Fibroblast of skin of scalp (primary cell): ENCODE measurements at regions not wholly inside any gene's neighbourhood (a gene's known extent, or its start where the extent isn't known, plus 50 kb on each side); places are given as distances from the start of the nearest gene placed in this dataset.

Experiments used
- DNase-seq: peaks from one replicate; pipeline ENCODE4 v3.0.0-alpha.2; 2013

DNA sequence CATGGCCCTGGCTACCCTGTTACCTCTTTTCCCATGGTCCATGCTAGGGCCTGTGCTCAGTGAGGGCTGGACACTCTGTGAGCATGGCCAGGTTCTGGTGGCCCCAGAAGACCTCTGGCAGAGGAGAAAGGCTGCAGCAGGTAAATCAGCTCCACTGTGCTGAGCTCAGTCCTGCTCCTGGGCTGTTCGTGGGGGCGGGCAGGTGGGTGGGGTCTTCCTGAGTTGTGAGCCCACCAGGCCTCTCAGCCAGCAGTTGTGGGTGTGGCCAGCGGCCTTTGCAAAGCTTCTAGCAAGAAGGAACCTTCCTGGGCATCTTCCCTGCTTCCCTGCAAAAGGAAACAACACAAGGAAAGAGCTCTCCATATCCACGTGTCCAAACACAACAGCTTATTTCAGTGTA is 85.3 kb upstream of the STX18 start:
- DNase-seq = no peak

DNA sequence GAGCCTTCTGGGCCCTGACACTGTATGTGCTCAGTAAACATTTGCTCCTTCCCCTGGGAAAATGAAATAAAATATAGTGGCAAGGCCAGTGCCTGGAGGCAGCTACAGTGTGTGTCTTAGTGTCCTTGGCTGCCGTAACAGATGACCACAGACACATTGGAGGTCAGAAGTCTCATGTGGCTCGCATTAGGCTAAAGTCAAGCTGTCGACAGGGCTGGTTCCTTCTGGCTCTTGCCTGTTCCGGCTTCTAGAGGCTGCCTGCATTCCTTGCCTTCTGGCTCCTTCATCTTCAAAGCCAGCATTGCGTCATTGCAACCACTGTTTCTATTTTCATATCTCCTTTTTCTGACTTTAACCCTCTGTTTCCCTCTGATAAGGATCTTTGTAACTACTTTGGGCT is 83.6 kb upstream of the STX18 start:
- DNase-seq = peak; percentile 43

DNA sequence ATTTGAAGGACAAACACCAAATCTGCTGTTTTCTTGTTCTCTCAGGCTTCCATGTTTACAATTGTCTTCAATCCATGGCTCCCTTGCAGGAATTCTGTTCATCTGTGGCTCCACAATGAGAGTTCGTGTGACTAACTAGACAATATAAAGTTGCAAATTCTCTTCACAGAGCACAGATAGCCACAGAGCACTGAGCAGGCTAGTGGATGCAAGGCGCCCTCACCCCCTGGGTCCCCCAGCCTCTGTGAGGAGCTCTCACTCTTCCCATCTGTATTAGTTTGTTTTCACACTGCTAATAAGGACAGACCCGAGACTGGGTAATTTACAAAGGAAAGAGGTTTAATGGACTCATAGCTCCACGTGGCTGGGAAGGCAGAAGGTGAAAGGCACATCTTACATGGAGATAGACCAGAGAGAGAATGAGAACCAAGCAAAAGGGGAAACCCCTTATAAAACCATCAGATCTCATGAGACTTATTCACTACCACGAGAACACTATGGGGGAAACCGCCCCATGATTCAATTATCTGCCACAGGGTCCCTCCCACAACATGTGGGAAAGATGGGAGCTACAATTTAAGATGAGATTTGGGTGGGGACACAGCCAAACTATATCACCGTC is 82.5 kb upstream of the STX18 start:
- no peak for DNase-seq

DNA sequence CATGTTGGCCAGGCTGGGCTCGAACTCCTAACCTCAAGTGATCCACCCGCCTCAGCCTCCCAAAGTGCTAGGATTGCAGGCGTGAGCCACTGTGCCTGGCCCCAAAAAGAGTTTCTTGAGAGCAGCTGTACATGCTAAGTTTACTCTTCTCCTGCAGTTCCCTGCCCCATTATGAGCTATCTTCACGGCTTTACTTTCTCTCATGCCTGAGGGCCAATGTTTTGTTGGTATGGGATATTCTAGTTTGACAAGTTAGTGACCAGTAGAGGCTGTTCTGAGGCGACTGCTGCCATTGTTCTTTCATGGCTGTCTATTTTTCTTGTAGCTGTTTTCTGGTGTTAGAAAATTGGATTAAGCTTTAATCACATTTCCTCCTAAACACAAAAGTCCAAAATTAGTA is 78.0 kb upstream of the STX18 start:
- no peak for DNase-seq

DNA sequence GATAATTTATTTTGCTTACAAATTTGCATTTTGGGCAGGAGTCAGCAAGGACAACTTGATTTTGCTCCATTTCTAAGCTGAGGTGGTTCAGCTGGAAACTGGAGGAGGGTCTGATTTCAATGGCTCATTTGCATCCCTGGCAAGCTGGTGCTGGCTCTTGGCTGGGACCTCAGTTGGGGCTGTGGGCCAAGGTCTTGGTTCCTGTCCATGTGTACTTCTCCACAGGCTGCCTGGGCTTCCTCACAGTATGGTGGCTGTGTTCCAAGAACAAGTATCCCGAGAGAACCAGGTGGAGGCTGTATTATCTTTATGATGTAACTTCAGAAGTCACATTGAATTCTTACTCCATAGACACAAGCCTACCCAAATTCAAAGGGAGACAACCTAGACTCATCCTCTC is 77.0 kb upstream of the STX18 start:
- DNase-seq = no peak

DNA sequence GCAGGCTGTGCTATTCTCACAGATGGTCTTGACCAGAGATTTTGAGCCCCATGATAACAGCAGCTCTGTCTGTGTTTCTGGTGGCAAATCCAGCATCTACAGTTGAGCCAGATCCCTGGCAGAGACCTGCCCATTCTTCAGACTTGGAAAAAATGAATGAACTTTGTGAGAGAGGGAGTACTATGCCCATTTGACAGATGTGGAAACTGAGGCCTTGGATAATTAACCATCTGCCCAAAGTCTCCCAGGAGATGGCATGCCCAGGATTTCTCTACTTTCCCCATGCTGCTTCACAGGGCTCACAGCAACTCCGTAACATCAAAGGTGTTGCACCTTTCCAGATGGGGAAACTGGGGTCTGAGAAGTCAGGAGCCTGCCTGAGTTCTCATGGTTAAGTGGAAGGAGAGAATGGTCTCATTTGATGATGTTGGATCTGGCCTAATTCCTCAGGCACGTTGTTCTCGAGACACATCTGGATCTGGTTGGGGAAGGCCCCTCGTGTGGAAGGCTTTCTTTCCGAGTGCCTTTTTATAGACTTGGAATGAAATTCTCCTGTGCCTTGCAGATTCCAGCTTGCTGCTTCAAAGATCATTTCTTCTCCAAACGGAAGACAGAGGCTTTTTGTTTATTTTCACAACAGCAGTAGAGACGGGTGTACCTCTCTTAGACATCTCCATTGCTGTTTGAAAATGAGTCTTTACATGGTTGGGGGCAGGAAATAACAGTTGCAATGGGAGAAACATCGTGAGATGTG is 73.3 kb upstream of the STX18 start:
- peak; percentile 63 for DNase-seq

DNA sequence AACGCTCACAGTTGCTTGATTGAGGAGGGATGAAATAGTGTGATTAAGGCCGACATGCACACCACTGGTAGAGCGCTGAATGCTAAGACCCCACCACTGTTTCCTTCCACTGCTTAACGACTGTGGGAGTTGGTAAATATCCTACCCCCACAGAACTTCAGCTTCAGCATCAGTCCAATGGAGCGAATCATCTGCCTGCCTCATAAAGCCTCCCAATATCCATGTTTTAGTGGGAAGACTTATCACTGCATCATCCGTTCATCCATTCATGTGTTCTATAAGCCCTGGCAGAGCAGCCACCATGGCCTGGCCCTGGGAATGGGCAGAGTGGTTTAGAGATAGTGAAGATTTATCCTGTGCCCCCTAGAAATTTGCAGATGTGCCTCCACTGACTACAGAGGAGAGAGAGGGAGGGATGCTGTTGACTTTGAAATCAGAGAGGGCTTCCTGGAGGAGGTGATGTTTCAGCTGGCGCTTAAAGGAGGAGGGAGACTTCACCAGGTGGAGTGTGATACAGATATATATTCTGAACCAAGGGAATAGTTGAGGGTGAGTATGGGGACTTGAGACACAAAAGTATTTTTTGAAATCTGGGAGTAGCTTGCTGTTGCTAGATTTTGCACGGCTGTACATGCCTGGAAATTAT is 71.9 kb upstream of the STX18 start:
- no peak for DNase-seq

DNA sequence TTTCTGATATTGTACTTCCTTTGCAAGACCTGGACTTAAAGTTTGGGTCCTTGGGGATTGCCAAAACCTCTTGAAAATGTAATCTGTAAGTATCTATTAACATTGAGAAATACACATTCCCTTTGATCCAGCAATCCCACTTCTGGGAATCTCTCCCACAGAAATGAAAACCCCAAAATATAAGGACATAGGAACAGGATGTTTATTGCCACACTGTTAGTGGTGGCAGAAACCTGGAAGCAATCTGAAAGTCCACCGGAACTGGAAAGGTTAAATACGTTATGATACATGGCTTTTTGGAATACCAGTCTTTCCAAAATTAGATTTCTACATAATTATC is 71.2 kb upstream of the STX18 start:
- no peak for DNase-seq

DNA sequence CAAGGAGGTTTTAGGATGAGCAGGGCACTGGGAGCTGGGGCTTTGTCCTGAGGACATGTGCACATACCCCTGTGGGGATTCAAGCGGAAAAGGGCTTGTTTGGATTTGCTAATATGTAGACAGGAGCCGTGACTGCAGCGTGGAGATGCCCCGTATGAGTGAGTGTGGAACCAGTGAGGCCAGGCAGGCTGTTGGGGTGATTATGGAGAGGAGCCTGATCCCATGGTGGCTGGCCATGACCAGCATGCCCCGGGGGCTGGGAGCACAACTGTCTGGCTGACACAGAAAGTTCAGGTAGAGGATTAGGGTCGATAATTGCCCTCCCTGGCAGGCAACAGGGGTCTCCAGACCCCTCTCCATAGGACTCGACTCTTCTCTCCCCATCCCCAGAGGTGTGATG is 68.8 kb upstream of the STX18 start:
- no peak for DNase-seq

DNA sequence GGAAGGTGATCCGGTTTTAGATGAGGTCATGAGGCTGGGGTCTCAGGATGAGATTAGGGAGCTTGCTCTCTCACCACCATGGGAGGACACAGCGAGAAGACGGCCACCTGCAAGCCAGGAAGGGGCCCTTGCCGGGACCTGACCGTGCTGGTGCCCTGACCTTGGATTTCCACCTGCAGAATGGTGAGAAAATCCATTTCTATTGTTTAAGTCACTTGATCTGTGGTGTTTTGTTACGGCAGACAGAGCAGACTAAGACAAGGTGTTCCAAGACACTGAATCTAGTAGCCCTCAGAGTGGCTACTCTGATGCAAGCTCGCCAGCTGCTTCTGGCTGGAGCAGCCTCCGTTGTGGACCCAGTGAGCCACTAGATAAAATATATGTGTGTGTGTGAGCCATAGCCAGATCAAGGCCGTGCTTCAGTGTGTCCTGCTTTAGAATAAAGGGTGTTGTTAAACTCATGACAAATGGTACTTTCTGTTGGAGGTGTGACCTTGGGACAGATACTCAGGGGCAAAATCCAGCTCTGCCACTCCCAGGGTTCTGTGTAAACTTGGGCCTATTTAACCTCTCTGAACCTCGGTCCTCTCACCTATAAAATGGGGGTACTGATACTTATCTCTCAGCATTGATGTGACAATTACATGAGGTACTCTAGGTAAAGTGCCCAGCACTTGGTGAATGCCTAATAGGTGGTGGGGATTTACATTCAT is 67.9 kb upstream of the STX18 start:
- no peak for DNase-seq

DNA sequence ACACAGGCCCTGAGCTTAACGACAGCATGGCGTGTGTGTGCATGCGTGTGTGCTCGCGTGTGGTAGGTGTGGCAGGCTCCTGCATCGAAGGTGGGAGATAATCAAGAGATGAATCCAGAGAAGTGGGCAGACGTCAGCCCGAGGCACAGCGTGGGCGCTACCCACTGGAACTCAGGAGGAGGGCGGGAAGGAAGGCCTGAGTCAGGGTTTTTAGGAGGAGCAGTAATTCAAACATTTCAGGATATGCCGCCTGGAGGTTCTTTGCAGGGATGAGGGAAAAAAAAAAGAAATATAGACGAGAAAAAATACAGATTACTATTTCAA is 66.3 kb upstream of the STX18 start:
- DNase-seq = no peak

DNA sequence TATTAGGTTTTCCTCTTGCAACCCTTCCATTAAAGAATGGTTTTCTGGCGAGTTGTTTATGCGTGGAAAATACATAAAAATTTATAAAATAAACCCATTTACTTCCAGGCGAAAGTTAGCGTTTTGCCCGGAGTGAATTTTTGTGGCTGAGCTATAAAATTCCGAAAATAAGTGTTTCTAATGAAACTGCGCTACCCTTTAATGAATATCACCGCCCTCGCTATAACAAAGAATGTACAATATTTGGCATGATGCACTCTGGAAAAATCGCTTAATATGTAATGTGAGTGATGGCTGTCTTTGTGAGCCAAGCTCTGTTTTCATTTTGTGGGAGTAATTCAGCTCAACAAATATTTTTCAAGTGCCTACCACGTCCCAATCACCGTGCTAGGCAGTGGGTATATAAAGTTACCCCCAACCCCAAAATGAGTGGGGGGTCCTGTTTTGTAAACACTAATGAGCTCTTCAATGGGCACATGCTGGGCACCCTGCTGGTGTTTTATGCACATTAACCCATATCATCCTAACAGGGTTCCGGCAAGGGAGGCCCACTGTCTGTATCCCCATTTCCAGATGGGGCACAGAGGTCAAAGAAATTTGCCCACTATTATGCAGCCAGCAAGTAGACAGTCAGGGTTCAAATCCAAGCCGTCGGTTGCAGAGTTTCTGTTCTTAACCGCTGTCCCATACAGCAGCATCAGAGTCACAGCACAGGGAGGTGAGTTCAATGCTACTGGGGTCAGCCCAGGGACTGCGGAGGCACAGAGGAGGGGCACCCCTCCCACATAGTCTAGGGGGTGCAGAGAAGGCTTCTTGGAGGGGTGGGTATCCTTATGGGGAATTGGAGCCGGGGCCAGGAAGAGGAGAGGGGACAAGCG is 65.7 kb upstream of the STX18 start:
- DNase-seq = peak; percentile 24

DNA sequence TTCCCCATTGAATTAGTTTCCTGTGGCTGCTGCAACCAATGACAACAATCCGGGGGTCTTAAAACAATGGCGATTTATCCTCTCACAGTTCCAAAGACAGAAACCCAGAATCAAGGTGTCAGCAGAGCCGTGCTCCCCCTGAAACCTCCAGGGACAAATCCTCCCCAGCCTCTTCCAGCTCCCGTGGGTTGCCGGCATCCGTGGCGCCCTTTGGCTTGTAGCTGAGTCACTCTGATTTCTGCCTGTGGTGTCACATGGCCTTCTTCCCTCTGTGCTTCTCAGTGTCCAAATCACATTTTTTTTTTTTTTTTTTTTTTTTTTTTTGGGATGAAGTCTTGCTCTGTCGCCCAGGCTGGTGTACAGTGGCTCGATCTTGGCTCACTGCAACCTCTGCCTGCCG is 64.5 kb upstream of the STX18 start:
- peak; percentile 43 for DNase-seq

DNA sequence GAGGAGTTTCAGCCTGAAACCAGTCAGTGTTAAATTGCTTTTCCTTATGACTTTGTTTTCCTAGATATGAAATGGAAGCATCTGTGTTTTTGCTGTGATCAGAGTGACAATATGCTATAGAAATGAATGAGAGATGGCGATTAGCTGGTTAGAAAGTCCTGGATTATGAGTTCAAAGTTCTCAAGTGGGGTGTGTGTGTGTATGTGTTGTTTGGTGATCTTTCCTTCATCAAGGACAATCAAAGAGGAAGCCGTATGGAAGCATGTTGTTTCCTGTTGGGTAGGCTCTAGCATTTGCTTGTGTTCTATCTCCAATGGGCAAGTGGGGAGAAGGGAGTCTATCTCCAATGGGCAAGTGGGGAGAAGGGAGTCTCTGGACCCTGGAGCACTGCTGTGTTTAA is 64.0 kb upstream of the STX18 start:
- no peak for DNase-seq

DNA sequence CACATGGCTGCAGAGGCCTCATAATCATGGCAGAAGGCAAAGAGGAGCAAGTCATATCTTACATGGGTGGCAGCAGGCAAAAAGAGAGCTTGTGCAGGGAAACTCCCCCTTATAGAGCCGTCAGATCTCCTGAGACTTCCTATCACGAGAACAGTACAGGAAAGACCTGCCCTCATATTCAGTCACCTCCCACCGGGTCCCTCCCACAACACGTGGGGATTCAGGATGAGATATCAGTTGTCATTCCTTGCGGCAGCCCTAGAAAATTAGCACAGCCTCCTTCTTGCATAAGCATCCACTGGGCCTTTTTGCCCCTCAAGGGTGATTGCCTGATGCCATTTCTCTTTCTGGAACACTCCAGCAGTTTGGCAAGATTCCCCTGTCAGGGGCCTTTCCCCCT is 61.7 kb upstream of the STX18 start:
- no peak for DNase-seq

DNA sequence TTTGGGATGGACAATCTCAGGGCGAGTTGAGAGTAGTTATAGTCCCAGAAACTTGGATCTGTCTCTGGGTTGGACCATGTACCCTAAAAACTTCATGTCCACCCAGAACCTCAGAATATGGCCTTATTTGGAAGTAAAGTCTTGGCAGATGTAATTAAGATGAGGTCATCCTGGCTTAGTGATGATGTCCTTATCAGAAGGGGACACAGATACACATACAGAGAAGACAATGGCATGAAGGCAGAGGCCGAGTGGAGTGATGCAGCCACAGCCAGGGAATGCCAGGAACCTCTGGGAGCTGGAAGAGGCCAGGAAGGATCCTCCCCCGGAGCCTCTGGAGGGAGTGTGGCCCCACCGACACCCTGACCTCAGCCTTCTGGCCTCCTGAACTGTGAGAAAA is 61.2 kb upstream of the STX18 start:
- peak; percentile 30 for DNase-seq

DNA sequence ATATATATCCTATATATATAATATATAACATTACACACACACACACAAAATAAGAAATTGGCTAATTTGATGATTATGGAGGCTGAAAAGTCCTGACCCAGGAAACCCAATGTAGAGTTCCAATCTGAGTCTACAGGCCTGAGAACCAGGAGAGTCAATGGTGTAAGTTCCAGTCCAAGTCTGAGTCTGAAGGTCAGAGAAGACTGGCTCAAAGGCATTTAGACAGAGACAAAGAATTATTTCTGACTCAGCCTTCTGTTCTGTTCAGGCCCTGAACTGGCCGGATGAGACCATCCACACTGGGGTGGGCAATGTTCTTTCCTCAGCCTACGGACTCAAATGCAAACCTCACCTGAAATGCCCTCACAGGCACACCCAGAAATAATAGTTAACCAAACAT is 60.6 kb upstream of the STX18 start:
- no peak for DNase-seq

DNA sequence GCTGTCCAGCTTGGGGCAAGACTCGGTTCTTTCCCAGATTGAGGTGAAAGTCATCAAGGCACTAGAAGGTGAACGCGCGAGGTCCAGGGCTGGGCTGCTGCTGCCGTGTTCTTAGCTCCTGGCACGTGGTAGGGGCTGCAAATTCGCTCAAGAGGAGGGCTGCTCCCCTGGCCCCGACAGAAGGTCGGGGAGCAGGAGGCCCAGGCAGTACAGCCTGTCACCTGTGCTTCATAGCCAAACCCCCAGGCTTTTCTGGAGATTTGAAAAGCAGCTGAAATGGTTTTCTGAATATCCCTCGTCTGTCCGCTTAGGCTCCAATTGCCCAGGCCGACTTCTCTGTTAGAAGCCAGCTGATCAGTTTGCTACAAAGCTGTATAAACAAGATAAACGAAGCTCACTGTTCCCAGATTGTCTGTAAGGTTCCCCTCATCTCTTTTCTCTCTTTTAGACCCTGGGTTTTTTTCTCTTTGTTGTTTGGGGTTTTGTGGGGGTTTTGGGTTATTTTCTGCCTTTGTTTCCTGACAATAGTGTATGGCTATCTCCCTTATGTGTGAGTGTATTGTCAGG is 60.0 kb upstream of the STX18 start:
- no peak for DNase-seq

DNA sequence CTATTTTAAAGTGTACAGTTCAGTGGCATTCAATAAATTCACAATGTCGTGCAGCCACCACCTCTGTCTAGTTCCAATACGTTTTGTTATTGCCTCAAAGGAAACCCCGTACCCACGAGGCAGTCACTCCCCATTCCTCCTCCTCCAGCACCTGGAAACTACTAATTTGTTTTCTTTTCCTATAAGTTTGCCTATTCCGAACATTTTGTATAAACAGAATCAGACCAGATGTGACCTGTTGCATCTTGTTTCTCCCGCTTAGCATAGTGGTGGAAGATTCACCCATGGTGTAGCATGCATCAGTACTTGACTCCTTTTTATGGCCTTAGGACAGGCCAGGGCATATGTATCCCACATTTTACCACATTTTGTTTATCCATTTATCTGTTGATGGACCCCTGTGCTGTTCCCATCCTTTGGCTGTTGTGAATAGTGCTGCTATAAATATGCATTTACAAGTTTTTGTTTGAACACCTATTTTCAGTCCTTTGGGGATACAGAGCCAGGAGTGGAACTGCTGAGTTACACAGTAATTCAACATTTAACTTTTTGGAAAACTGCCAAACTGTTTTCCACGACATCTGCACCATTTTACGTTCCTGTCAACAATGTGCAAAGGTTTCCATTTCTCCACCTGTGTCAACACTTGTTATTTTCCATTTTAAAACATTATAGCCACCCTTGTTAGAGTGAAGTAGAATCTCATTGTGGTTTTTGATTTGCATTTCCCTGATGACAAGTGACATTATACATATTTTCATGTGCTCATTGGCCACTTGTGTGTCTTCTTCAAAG is 57.8 kb upstream of the STX18 start:
- DNase-seq = no peak

DNA sequence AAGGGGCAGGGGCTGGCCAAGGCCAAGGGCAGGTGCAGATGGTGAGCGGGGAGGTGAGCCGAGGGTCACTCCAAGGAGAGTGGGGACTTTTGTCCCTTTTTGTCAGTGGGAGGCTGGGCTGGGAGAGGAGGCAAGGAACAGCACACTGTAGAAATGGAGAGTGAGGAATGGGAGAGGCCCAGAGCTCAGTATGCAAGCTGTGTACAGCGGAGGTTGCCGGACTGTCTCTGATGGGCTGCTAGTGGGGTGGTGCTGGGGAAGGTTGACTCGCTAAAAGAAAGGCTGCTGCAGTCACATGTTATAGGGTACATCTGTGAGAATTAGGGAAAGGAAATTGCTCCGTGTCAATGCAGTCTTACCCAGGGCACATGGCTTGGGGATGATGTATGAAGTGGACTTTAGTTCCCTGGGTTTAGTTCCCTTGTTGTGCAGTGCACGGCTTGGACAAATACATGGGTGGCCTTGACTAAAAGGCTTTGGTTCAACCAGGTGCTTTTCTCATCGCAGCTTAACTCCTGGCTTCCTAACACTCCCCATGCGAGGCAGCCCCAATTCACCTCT is 57.1 kb upstream of the STX18 start:
- DNase-seq = no peak

DNA sequence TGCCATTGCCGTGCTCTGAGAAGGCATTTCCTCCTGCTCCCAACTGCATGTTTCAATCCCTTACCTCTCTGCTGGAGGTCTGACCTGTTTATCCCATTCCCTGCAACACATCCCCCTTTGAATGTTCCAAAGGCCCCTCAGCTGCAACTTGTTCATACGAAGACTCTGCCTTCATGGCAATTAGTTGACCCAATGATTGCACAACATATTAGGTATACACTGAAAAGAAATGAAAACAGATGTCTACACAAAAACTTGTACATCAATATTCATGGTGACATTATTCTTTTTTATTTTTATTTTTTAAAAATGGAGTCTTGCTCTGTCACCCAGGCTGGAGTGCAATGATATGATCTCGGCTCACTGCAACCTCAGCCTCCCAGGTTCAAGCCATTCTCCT is 54.9 kb upstream of the STX18 start:
- no peak for DNase-seq
